Cardiac muscle cell (in vitro differentiated cells and primary cell): ENCODE measurements at regions not wholly inside any gene's neighbourhood (a gene's known extent, or its start where the extent isn't known, plus 50 kb on each side); places are given as distances from the start of the nearest gene placed in this dataset.

ENCODE experiments used
- DNase-seq, 2 donors: peaks; one replicate each; pipeline versions ENCODE4 v3.0.0 to v3.0.0-alpha.2; 2010 to 2017; ENCODE audit warnings: low read depth in 1 of 2, low spot score in 1 of 2
- H3K27ac ChIP-seq: fragments of 200-600 bp; sonication (generic); 2 replicates; pipeline ENCODE4 v1.5.1; 2016
- H3K27me3 ChIP-seq: fragments of 200-600 bp; sonication (generic); 2 replicates; pipeline ENCODE4 v1.6.0; 2016; ENCODE audit warnings: control low read depth
- H3K36me3 ChIP-seq: fragments of 200-600 bp; sonication (generic); 2 replicates; pipeline ENCODE4 v1.5.1; 2016; ENCODE audit warnings: control low read depth
- H3K4me1 ChIP-seq: fragments of 200-600 bp; sonication (generic); 2 replicates; pipeline ENCODE4 v1.8.1; 2017; ENCODE audit warnings: low read depth, mild to moderate bottlenecking, mixed run types
- H3K4me3 ChIP-seq: fragments of 200-600 bp; sonication (generic); 2 replicates; pipeline ENCODE4 v1.5.1; 2016; ENCODE audit warnings: mild to moderate bottlenecking
- H3K9me3 ChIP-seq: fragments of 200-600 bp; sonication (generic); 2 replicates; pipeline ENCODE4 v1.5.1; 2017; ENCODE audit warnings: low read depth, mild to moderate bottlenecking, control low read depth
- CTCF ChIP-seq: IDR thresholded peaks from 2 replicates; pipeline ENCODE4 v1.5.1; 2012; ENCODE audit warnings: low read depth, mild to moderate bottlenecking, low read length

GRCh38 chr18:7488571-7488970 lies 78.5 kb upstream of the PTPRM start:
- TF ChIP-seq CTCF, result no peak
- H3K4me3 ChIP-seq, result no peak overlapping the region
- H3K27ac ChIP-seq, result no peak overlapping the region
- H3K4me1 ChIP-seq, result no peaks in the 10 kb centered on the region
- no peaks in the 10 kb centered on the region for H3K27me3 ChIP-seq
- H3K36me3 ChIP-seq, result no peaks in the 10 kb centered on the region
- H3K9me3 ChIP-seq, result no peaks in the 10 kb centered on the region
- no peak for DNase-seq

DNA sequence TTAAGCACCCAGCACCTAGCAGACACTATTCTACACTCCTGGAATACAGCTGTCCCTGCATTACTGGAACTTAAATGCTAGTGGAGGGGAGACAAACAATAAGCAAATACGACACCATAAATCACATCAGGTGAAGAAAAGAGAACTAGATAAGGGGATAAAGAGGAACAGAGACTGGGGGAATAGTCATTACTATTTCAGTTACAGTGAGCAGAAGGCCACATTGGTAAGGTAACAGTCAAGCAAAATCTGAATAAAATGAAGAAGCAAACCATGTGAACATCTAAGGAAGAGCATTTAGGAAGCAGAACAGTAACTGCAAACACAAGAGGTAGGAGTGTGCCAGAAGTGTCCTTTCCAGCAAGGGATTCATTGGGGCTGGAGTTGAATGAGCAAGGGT lies 77.0 kb upstream of the PTPRM start:
- no peak overlapping the region for H3K27ac ChIP-seq
- no peak for DNase-seq
- no peak overlapping the region for H3K4me3 ChIP-seq
- H3K27me3 ChIP-seq, result no peaks in the 10 kb centered on the region
- no peaks in the 10 kb centered on the region for H3K9me3 ChIP-seq
- TF ChIP-seq CTCF, result no peak
- no peaks in the 10 kb centered on the region for H3K36me3 ChIP-seq
- H3K4me1 ChIP-seq, result no peaks in the 10 kb centered on the region

GRCh38 chr18:7492385-7492784 lies 74.7 kb upstream of the PTPRM start:
- H3K9me3 ChIP-seq, result no peaks in the 10 kb centered on the region
- TF ChIP-seq CTCF, result no peak
- H3K27me3 ChIP-seq, result no peaks in the 10 kb centered on the region
- no peaks in the 10 kb centered on the region for H3K4me1 ChIP-seq
- DNase-seq, result no peak
- no peak overlapping the region for H3K27ac ChIP-seq
- H3K4me3 ChIP-seq, result no peak overlapping the region
- H3K36me3 ChIP-seq, result no peaks in the 10 kb centered on the region

DNA sequence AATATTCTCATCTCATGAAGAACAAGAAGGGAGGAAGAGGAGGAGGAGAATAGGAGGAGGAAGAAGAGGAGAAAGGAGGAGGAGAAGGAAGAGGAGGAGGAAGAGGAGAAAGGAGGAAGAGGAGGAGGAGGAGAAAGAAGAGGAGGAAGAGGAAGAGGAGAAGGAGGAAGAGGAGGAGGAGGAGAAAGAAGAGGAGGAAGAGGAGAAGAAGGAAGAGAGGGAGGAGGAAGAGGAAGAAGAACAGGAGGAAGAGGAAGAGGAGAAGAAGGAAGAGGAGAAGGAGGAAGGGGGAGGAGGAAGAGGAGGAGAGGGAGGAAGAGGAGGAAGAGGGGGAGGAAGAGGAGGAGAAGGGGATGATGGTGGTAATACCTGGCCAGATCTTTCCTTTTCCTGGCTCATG lies 70.0 kb upstream of the PTPRM start:
- TF ChIP-seq CTCF, result no peak
- Histone ChIP-seq H3K27me3 (no peaks in the 10 kb centered on the region), H3K4me1 (no peaks in the 10 kb centered on the region), H3K36me3 (no peaks in the 10 kb centered on the region), H3K9me3 (no peaks in the 10 kb centered on the region), H3K4me3 (no peak overlapping the region), H3K27ac (no peak overlapping the region)
- no peak for DNase-seq

GRCh38 chr18:7511106-7511505 lies 56.0 kb upstream of the PTPRM start:
- Histone ChIP-seq H3K9me3 (no peaks in the 10 kb centered on the region), H3K27me3 (no peaks in the 10 kb centered on the region), H3K36me3 (no peaks in the 10 kb centered on the region), H3K4me3 (no peak overlapping the region), H3K4me1 (peaks cover 10% of the 10 kb centered on the region), H3K27ac (no peak overlapping the region)
- no peak for TF ChIP-seq CTCF
- no peak for DNase-seq

GRCh38 chr18:7512348-7512747 lies 54.8 kb upstream of the PTPRM start:
- H3K4me1 ChIP-seq, result peaks cover 10% of the 10 kb centered on the region
- no peak for TF ChIP-seq CTCF
- DNase-seq, result no peak

More at GRCh38 chr18:7512348-7512747, 54.8 kb upstream of the PTPRM start:
- no peaks in the 10 kb centered on the region for H3K9me3 ChIP-seq
- no peak overlapping the region for H3K27ac ChIP-seq
- no peaks in the 10 kb centered on the region for H3K27me3 ChIP-seq
- no peak overlapping the region for H3K4me3 ChIP-seq
- H3K36me3 ChIP-seq, result no peaks in the 10 kb centered on the region
